ENCODE measurements at regions not wholly inside any gene's neighbourhood (a gene's known extent, or its start where the extent isn't known, plus 50 kb on each side); places are given as distances from the start of the nearest gene placed in this dataset.
A peak's percentile ranks its signal among the peaks of the same experiment; 100 is the strongest.

DNA sequence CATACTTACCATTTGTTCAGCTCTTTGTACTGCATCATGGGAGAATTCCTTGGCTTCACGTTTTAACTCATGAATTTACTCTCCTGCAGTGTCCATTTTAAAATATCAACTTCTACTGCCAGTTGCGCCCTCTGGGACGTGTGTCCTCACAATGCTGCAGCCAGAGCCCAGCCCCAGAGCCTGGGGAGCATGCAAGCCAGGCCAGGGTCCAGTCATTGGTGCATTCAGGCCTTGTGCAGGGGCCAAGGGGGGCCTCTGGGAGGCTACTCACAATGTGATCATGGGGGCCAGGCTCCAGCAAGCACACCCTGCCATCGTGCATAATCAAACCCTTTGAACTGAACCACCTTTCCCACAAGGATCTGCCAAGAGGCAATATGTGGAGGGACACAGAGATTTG lies 105.6 kb upstream of the CCDC112 start:
- DNase-seq: no peak

DNA sequence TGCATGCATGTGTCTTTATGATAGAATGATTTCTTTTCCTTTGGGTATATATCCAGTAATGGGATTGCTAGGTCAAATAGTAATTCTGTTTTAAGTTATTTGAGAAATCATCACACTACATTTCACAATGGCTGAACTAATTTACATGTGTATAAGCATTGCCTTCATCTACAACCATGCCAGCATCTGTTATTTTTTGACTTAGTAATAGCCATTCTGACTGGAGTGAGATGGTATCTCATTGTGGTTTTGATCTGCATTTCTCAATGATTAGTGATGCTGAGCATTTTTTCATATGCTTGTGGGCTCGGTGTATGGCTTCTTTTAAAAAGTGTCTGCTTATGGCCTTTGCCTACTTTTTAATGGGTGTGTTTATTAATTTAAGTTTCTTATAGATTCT lies 102.3 kb upstream of the CCDC112 start:
- DNase-seq: no peak

DNA sequence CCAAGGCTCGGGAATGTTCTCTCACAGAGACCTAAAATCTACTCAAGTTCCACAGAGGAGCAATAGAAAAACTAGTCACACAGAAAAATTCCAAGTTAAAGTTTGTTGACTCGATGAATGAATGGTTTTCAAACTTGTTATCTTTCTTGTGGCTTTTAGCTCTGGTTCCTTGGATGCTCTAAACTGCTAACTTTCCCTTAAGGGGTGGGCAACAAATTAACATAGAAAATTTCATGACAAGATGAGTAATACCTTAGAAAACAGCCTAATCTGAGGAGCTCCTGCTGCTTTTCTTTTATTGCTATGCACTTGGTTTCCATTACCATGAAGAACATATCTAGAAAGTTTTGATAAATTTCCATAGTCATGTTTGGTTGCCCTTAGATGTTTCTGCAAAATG lies 100.2 kb upstream of the CCDC112 start:
- DNase-seq: no peak

DNA sequence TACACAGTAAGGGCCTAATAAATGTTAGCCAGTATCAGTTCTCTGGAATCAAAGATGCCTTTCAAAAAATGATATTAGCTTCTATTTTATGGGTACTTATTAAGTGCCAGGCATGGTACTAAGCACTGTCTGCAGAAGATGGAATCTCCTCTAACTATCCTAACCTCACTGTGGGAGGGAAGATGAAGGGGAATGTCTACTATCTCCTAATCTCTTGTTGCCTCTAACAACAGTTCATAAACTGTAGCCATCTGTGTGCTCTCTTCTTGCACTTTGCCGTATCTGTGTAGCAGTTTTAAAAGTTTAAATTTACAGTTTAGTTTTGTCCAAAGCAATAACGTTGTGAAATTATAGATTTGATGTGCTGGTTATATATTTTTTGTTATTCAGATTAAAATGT lies 99.6 kb upstream of the CCDC112 start:
- no peak for DNase-seq

DNA sequence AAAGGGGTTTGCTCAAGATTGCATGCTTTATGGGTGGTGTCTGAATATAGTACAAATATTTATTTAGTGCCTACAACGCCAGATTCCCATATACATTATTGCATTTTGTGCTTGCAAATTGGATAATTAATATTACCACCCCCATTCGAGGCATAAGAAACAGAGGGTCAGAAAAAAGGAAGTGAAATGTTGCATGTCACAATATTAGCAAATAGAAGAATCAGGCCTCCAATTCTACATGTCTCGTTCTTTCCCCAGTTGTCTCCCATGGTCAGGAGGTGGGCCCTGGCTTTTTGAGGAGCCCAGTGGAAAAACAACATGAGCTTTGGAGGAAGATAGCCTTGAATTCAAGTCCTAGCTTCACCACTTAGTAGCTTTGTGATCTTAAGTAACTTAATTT lies 98.1 kb upstream of the CCDC112 start:
- no peak for DNase-seq

DNA sequence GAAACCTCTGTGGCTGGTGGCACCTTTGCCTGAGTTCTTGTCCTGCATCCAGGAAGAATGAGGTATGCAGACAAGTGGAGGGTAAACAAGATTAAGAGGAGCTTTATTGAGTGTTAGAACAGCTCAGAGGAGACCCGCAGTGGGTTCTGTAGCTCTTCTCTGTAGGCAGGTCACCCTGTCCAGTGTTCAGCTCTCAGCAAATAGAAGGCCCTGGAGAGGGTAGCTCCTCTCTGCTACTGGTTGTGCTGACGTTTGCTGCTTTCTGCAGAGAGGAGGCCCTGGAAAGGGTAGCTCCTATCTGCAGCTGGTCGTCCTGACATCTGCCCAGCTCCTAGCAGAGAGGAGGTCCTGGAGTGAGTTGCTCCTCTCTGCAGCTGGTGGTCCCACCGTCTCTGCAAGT lies 96.8 kb upstream of the CCDC112 start:
- DNase-seq: no peak

DNA sequence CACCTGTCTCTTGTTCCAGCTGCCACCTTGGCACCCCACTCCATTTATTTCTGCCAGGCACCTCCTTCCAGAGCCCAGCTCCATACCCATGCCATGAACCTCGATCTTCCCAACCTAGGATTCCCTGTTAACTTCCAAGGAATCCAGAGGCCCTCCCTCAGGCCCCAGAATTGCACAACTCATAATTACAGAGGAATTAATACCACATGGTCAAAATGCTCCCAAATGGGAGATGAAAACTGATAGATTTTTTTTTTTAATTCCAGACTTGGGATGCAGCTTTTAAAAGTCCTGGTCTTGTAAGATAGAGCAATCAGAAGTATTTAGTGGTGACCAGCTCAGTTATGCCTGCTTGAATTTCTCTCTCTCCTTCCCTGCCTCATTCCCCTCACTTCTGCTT lies 96.2 kb upstream of the CCDC112 start:
- DNase-seq: no peak

DNA sequence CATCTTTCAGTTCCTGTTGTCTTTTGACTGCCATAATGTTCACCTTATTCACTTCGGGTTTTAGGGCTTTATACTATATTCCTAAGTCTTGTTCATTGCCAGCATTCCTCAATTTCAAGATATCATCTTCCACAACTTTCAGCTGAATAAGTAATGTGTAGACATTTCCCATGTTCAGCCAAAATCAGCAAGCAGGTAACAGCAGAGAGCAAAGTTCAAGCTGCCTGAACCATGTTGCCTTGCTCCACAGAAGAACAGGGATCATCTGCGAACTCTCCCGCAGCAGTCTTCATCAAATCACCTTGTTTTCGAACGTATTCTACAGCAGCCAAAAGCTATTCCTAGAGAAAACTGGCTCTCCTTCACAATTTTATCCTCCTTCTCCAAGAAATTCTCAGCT lies 95.3 kb upstream of the CCDC112 start:
- no peak for DNase-seq

DNA sequence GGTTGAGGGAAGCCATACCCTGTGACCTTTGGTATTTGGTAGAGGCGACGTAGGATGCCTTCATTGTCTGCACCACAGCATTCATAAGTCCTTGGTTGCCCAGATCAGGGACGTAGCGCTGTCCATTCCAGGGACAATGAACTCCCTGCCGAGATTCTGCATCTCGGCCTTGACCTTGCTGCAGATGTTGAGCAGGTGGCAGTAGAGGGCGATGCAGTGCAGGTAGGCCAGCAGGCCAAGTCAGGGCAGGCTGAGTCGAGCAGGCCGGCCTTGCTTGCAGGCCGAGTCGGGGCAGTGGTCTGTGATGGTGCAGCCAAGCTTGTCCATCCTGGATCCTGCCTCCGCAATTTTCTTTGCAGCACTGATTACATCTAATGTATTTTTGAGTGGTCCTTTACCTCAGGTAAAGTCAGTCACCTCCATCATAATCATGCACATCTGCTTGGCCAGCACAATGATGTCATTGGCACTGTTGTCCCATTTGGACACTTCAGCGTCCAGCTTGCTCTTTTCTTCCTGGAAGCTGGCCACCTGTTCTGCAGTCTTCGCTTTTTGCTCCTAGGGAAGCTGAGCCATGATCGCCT lies 93.4 kb upstream of the CCDC112 start:
- DNase-seq: no peak

DNA sequence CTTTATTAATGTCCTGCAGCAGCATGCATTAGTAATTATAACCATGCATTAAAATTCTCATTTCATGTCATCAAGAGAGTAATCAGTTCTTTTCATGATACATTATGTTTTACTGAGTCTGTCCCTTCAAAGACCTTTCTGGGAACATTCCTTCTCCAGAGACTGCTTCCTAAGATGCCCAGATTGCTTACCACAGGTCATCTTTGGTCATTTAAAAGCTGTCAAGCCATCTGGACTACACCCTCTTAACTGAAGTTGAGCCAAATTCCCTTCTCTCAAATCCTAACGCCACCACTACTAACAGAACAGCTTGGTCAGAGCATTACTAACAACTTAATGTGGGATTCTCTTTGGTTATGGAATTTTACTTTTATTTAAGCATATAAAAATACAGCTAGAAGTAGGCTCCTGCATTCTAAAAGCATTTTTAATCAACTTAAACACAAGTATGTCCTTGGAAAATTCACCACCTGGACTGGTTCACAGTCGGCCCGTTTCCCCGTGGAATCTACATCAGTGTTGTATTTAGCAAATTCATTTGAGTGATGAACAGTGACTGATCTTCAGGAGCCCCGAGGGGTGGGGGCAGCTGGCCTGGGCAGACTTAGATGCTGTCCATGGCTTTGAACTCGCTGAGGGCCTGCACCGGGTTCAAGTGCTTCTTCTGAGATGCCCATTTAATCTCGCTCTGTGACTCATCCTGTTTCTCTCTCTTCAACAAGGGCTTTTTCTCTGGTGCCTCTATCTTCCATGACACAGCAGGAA lies 92.8 kb upstream of the CCDC112 start:
- no peak for DNase-seq

DNA sequence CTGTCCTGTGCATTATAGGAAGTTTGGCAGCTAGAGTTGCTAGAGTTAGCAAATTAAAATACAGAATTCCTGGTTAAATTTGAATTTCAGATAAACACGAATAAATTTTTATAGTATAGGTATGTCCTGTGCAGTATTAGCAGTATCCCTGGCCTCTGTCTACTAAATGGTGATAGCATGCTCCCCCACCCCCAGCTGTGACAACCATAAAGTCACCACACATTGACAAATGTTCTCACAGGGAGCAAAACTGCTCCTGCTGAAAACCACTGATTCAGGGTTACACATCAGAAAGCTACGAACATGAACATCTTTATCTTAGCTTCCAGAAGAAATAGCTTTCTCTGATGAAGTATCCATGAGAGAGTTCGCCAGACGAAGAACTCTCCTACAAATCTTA lies 91.8 kb upstream of the CCDC112 start:
- DNase-seq: no peak

DNA sequence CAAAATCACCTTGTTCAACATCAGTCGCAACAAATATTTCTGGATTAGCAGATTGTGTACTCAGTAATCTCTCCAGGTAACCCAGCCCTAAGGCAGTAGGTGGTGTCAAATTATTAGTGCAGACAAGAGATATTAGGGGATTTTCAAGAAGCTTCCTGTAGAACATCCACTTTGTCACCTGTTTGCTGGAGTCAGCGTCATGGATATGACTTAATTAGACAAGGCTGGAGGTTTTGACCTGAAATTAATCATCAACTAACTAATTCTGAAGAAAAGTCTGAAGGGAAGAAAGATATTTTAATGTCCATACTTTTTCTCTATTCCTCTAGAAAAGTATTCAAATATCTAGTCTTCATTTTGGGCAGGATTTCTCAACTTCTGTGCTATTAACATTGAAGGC lies 91.4 kb upstream of the CCDC112 start:
- no peak for DNase-seq

DNA sequence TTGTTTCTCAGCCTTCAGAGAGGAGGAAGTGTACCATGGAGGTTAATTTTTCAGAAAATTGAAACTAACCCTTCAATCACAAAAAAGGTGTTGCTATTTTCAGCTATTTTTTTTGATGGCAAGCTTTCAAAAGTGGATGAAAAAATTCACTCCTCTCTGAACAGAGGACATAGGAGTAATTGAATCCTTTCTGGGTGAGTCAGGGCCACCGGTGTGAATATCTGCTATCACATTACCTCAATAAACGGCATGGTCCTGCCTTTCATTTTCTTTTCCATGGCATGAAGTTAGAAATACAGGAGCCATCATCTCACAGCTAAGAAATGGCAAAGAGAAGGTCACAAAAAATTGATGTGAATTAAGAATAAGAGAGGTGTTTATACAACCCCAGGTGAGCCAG lies 90.2 kb upstream of the CCDC112 start:
- no peak for DNase-seq

DNA sequence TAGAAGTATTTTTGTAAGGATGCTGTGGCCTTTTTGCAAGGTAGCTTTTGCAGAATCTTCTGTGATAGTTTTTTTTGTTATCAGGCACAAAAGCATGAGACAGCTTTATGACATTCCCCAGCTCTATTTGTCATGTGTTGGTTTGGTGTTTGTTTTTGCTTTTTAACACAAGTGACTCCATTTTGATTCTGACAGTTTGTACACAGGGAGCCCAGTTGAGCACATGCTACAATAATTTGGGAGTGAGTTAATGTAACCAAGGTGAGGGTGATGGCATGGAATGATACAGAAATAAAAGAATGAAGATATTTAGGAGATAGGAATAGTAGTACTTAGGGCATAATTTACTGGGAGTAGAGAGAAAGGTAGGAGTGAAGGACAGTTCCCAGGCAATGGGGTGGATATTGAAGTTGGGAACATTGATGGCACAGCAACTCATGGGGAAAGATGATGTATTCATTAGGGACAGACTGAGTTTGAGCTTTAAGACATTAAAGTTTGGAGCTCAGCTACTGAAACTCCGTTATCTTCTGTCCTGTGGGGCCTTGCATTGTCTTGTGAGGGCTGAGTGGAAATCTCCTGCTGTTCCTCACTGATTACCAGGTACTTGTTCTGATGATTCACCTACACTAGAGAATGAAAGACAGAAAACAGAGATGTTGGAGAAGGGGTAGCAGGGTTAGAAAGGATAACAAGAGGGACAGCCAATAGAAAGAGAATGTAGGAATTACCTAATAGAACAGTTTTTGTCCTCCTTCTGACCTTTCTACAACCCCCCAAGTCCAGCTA lies 88.3 kb upstream of the CCDC112 start:
- no peak for DNase-seq

DNA sequence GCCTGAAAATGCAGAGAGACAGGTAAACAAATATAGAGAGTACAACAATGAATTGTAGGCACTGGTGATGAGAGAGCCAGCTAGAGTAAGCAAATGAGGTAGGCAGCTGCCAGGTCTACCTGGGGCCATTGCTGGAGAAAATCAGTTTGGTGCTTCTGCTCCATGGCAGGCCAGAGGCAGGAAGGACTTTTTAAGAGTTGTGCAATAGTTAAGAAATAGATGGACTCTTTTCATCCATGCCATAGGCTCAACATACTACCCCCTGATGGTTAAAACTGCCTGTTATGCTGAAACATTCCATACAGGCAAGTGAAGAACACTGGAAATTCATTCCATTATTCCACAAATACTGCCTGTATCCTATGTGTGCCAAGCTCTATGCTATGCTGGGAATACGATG lies 86.5 kb upstream of the CCDC112 start:
- no peak for DNase-seq

DNA sequence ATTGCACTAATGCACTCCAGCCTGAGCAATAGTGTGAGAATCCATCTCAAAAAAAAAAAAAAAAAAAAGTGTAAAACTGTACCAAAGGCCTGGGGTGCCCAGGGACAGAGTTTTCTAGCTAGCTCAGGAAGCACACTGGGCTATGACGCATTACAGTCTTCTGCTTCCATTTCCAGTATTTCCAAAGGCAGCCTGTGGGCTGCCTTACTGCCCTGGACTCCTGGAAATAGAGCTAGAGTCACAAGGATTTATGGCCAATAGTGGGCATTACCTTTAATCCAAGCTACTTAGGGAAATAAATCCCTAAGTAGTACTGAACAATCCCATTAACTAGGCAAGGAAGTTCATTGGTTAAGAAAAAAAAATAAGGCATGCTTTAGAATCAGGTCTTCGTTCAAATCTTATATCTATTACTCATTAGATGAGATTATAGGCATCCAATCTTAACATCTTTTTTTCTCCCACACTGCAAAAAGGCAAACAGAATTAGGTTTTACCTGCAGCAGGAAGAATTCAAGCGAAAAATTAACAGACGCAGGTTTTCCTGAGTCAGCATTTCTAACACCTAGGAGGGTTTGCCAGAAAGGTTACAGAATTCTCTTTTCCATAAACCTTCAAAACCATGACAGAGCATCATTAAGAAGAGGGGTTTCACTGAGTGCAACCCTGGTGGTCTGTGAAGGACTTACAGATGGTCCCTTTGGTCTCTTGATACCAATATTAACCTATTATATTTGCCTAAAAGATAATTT lies 85.6 kb upstream of the CCDC112 start:
- no peak for DNase-seq

DNA sequence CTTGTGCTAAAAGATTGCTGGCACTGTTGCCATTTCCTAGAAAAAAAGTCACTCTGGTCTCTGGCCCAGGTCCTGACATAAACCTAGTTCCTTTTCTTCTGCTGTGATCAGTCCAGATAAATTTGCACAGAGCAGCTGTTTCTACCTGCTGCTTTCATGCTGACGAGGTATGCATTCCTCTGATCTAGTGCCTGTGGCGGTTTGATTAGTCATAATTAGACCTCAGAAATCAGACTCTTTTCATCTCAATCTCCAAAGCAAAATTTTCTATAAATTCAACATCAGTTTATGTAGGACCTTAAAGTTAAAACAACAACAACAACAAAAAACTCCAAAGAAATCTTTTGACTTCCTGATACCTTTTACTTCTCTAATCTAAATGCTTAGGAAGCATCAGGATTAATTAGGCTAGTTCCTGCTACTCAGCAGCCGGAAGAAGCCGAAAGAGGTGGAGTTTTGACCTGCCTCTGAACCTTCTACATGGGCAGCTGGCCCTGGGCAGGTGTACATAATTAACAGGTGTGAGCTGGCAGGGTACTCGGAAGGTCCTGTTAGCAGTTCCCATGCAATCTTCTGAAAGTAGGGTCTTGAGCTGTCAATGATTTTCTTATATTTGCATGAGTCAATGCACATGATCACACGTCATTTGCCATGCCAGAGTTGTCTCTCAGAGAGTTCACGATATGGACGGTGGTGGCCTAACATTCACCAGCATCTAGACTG lies 83.3 kb upstream of the CCDC112 start:
- peak in 1 of 2 donors; percentile 1 for DNase-seq

DNA sequence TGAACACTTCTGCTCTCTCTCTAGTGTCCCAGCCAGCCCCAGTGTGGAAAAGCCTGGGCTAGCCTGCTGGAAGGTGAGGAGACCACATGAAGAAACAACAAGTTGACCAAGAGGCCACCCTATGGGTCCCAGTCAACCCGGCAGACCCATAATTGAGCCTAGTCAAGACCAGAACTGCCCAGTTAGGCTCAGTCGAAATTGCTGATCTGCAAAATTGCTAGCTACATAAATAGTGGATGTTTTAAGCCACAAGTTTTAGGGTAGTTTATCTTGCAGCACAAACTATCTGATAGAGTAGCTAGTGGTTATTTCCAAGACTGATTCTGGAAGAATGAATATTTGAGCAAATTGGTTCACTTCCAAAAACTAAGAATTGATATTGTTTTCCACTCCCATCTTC lies 82.3 kb upstream of the CCDC112 start:
- no peak for DNase-seq

DNA sequence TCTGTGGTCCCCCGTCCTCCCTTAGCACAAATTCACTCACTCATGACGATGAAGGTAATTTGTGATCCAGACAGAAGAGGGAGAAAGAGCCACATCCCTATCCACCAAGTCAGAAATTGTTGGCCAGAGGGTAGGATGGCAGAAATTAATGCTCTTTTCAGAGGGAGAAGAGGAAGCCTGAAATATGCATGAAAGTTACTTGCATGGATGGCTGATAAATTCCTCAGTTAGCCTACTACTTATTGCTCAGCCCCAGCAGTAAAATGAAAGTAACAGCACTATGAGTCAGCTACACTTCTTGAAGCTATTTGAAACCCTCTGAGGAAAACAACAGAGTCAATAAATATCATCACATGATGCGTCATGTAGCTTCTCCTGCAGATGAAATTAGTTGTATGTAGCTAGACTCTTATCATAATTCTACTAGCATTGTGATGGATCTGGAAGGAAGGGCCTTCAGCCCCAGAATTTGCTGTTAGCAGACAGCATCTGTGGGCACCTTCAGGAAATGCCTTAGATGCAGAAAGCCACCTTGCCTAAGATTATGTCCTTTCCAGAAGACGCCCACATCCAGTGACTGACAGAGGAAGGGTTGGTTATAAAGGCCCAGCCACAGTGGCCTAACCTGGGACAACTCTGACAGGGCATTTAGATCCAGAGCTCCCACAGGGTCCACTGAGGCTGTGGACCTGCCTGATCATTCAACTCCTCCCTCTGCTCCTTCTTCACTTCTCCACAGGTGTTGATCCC lies 81.2 kb upstream of the CCDC112 start:
- DNase-seq: no peak

DNA sequence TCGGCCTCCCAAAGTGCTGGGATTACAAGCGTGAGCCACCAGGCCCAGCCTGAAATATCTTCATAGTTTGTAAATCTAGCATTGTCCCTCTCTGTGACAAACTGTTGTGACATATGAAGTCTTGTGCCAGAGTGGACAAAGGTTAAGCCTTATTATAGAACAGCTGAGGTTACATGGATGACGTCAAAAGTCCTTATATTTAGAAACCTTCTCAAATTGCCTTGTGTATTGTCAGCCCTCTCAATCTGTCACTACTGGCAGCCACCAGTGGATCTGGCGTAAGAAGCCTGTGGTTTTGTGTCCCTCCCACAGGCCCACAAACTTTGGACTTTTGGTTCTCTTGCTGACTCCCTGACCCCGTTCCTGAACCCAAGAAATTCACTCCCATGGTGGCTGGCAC lies 79.4 kb upstream of the CCDC112 start:
- DNase-seq: no peak

DNA sequence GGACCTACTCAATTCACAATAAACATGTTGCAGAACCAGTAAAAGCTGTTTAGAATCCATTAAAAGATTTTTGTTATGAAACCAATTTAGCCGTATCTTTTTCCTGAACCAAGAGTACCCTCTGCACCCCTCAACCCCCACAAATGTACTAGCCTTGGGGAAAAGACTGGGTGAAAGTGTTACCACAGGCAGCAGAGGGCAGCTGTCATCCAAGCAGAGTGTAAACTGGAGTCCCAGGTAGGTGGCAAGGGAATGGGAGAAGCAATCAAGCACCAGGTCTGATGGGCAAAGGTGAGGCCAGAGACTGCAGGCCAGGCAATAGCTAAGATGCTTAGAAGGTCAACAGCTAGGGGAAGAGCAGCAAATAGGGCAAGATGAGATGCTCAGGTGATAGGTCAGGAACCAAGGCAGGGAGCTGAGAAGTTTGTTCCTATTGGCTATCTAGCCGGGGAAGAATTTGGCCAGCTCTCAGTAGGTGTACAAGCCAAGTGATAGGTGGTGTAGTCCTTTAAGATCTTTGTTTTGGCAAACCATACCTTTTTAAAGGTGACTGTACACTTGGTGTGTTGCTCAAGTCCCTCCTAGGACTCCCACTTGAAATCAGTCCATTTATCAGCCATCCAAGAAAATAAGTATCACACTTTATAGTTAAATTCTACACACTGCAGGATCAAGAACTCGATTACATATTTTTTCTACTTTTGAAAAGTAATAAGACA lies 77.8 kb upstream of the CCDC112 start:
- no peak for DNase-seq

Data from CD4-positive, alpha-beta T cell treated with Interleukin-1 beta for 1 hour (primary cell).